NCI-H446 treated with DMSO at 0.1 percent for 48 hours (cell line): ENCODE measurements at regions not wholly inside any gene's neighbourhood (a gene's known extent, or its start where the extent isn't known, plus 50 kb on each side); places are given as distances from the start of the nearest gene placed in this dataset.

Experiments used
- DNase-seq: peaks from one replicate; lab custom pipeline; 2025; lab: John Stamatoyannopoulos, UW

DNA sequence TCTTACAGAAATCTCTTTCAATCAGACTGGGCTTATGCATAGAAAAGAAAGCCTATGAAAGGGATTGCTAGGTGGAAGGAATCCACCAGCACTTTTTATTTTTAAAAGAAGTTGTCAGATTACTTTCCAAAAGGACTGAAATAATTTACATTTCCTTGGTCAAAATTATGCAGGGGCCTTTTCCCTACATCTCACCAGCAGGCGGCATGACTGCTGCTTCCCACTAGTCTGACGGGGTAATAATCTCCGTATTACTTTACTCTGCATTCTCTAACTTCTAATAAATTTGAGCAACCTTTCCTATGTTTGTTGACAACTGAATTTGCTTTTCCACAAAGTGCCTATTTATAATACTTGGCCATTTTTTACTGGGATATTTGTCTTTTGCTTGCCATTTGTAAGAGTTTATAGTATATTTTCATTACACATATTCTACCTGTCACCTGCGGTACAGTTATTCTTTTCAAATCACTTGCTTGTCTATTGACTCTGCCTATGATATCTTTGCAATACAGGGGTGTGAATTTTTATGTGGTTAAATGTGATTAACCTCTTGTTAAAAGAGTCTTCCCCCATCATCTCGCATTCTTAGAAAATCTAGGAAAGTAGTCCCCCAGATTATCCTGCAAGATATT, 51.9 kb upstream of the USP47 start:
- no peak for DNase-seq

DNA sequence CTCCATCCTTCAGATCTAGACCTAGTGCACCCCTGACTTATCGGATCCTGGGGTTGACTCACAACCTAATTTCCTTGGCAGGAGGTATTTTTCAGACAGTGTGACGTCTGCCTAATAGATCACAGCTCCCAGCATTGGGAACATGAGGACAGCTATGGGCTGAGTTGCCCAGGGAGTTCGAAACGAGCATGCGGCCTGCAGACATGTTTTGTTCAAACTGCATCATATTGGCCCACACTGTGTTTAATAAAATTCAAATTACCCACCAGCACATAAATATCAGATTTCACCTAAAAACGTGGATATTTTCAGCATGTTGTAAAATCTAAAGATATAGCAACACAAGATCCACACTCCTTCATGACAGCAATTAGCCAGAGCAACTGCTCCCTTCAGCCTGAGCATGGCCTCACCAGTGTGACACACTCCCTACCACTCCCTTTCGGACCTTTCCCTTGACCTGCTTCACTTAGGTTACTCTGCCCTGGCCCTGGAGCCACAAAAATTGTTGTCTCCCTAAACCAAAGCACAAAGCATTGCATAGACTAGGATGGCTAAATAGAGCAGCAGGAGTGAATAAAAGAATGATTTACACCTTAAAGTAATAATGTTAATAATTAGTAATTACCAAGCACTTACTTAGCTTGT, 53.6 kb upstream of the USP47 start:
- no peak for DNase-seq

DNA sequence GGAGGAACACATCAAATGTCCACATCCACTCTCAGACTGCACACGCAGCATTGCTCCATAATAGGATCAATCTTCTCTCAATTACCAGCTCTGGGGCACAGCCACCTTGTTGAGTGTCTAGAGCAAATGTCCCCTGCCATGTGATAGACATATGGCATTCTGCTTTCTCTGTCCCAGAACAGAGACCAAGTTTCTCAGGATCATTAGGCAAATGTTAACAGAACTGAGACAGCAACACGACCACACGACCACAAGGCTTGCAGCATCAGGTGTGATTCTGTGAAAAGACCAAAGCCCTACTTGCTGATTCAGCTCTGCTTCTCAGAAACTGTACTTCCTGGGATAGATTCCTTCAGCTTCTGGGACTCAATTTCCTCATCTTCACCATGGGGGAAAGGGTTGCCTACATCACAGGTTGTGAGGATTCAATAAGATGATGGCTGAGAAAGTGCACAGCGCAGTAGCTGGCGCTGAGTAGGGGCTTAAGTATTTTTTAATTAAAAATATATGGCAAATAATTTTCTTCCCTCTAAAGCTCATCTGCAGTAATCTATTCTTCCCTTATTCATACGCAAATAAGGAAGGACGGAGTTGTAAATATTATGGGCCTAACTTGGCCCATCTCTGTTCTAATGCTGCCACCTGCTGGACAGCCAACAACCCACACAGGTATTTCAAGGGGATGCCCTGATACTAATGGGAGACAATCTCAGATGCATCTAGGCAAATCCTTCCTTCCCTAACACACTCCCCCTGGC, 54.3 kb upstream of the USP47 start:
- peak; percentile 48 for DNase-seq

DNA sequence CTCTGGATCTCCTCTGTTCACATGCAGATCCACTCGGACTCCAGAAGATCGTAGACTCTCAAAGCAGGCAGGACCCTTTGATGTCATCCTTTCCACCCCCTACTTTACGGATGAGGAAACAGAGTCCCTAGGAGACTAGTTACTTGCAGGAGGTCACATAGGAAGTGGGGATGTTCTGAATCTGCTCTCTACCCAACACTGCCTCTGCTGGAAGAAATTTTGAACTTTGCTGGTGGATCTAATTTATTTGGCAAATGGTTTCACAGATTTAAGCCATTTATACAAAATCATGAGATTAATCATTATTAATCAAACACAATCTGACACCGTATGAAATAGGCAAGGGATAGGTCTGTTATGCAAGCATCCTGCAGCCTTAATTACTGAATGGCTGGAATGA, 55.0 kb upstream of the USP47 start:
- DNase-seq: no peak

DNA sequence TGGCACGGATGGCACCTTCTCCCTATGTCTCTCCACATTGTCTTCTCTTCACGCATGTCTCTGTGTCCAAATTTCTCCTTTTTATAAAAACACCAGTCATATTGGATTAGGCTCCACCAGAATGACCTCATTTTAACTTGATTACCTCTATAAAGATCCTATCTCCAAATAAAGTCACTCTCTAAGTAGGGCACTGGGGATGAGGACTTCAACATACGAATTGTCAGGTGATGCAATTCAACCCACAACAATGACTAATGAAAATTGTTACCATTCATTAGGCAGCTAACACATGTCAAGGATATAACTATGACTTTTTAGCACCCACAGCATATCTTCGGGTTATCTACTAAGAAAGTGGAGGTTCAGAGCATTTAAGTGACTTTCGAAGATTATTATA, 55.5 kb upstream of the USP47 start:
- no peak for DNase-seq

DNA sequence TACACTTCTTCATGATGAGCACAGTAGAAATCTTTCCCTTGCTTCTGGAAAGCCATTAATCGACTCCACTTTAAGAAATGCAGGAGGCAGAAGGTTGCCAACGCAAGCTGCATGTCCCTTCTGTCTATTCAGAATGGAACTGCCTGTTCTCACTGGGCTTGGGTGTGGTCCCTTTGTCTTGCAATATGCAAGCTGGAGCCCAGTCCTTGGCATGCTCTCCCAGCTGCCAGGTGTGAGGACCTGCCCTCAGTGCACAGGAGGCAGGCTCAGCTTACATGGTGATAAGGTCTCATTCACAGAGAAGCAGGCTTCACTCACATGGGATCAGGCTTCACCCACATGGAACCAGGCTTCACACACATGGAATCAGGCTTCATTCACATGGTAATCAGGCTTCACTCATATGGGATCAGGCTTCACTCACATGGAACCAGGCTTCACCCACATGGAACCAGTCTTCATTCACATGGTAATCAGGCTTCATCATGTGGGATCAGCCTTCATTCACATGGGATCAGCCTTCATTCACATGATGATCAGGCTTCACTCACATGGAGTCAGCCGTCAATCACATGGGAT, 59.2 kb upstream of the USP47 start:
- DNase-seq: no peak

DNA sequence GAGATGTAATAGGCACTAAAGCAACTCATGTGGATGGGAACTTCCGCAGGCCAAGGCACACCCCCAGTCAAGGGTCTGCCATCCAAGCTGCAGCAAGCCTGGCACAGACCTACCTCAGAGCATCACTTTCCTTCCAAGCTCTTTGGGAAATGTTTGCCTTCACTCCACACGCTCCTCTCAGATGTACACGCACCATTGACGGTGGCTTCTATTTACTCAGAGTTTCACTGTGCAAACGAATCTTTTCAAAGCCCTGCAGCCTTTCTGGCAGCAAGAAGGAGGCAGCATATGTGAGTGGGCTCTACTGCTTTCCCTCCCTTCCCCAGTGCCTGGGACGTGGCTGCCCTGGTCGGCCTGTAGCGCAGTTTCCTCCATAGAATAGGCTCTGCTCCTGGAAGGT, 60.9 kb upstream of the USP47 start:
- DNase-seq: peak; percentile 63

DNA sequence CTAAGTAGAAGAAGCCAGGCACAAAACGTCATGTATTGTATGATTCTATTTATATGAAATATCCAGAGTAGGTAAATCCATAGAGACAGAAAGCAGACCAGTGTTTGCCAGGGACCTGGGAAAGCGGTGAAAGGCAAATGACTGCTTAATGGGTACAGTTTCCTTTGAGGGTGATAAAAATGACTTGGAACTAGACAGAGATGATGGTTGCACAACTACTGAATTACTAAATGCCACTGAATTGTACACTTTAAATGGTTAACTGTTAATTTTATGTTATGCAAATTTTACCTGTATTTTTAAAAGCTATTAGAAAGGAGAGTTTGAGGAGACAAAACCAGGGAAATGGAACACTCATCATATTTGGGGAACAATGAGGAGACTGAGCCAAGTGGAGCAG, 61.8 kb upstream of the USP47 start:
- no peak for DNase-seq

DNA sequence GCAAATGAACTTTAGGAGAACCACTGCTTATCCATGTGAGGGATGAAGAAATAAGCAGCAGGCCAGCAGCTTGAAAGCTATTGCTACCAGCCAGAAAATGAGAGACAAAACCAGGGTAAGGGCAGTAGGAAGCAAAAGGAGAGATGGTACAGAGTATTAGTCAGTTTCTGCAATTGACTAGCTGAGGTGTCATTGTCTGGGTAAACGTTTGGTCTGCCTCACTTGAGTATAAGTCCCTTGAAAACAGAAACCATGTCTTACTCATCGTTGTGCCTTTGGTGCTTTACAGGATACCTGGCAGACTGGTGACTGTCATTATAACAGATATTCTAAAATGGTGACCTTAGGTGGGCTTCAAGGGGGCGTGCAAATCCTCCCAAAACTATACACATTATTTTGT, 63.9 kb upstream of the USP47 start:
- no peak for DNase-seq

DNA sequence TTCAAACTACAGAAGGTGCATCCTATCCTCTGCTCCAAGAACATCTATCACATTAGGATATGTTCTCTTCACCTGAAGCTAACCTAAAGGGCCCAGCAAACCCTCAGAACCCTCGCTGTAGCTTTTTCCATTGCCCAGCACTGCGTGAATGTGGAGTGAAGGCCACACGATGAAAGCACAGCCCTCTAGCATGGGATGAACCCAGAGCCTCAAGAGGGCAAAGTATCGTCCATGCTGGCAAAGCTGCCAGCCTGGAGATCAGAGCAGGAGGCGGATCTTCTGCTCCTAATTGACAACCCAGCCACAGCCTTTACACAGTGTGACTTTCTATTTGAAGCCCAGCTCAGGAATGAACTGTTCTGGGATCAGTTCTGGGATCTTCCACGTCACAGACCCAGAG, 65.1 kb upstream of the USP47 start:
- DNase-seq: no peak

DNA sequence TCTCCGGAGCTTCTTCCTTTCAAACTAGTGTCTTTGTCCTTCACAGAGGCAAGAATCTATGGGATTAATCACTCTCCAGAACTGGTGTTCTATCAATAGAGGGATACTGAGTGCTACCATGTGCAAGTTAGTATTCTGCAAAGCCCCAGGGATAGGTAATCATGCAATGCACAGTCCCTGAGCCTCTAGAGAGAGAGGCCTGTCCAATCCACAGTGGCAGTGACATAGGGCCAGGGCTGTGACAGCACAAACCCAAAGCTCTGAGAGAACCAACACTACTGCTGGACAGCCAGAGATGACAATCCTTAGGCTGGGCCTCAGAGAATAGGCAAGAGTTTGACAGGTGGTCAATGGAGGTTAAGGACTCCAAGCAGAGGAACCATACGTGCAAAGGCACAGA, 66.8 kb upstream of the USP47 start:
- DNase-seq: no peak

DNA sequence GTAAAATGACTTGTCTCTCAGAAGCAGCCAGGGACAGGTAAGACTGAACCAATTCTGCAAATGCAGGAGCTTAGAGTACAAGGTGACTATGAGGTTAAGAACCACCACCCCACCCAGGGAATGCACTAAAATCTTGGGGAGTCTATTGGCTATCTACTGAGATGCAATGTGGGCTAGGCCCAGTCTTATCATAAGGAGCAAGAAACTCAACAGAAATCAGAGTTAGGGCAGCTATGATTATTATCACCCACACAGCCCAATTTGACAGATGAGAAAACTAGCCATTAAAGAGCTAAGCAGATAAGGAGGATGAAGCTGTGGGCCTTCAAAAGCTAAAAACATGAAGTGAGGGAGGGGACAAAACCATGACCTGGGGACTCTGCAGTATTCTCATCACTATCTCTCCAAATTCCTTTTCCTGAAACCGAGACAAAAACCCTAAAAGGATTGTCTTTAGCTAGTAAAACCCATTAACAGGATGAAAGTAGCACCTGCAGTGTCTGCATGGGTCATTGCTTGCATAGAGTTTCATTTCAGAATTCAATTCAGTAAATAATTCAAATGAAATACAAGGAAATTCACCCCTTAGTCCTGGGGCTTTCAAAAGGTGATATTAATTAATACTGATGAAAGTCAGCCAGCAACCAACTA, 68.8 kb upstream of the USP47 start:
- DNase-seq: no peak

DNA sequence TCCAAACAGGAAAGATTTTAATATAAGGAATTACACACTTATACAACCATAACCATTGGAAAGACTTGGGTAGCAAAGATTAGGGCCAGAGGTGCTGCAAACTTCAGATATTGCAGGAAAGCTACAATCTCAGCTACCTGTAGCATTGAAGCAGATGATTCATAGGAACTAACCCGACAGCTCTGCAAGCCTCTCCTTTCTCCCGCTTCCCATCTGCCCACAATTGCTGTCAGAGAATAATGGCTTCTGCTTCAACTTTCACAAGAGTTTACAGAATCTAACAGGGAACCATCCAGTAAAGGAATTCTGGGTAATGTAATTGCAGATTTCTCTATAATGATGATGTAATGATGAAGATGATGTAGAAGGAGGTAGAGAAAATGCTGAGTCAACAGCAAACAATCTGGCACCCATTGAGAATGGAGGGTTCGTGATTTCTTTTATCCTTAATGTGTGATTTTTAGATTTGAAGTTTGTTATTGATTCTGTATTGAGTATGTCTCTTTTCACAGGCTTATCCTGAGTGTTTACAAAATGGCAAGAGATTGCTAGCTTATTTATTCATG, 70.8 kb upstream of the USP47 start:
- no peak for DNase-seq

DNA sequence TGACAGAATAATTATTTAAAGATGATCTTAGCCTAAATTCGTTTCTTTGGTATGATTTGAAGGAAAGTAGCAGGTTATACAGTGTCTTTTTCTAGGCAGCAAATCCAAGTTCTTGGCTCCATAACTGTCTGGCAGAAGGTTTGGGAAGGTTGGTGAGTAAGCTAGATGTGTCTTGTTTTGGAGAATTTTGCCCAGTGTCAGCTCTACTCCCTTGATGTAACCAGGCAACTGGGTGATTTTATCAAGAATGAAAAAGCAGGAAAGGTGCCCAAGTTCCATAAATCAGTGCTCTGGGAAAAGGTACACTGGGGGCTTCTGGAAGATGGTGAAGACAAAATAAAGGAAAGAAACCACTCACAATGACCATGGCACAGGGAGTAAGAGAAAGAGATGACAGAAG, 71.5 kb upstream of the USP47 start:
- DNase-seq: no peak

DNA sequence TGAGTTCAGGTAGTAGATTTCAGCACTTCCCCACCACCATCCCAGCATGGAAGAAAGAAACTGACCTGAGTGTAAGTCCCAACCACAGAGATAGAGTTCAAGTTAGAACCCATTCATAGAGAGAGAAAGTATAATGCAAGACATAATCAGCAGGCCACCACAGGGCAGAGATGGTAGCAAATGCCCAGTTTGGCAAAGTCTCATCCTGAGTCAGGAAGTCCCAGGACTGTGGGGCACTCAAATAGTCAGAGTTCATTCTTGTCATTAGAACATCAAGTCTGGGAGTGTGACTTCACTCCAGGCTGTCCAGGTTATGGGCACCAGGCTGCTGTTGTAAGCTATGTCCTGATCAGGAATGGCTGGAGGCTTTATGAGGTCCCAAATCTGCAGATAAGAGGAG, 72.0 kb upstream of the USP47 start:
- no peak for DNase-seq

DNA sequence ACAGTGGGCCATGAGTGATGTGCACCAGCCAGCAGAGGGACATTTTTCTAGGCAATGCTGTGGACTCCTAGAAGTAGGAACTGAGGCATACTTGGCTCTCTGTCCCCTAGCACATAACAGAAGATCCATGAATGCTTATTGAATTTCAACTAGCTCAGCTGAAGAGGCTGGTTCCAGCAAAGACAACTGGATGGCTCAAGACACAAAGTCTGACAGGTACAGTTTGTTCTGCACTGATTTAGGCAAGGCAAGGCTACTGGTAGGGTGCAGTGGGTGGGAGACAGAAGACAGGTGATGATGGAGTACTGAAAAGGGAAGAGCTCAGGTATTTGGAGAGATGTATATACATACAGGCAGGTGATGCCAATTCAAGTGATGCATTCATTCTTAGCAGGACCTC, 72.4 kb upstream of the USP47 start:
- DNase-seq: no peak

DNA sequence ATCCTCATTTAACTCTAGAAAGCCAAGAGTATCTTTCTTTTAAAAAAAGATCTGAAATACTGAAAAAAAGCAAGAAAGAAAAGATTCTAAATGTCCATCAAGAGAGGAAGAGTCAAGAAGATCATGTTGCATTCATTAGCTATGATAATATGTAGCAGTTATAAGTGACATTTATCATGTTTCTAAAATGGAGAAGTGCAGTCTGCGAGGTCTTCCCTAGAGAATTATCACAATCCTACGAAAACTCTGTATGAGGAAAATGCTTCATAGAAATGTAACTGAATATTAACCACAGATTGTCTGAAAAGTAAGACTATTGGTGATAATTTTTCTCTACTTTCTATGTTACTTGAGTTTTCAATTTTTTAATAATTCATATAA, 77.4 kb upstream of the USP47 start:
- no peak for DNase-seq

DNA sequence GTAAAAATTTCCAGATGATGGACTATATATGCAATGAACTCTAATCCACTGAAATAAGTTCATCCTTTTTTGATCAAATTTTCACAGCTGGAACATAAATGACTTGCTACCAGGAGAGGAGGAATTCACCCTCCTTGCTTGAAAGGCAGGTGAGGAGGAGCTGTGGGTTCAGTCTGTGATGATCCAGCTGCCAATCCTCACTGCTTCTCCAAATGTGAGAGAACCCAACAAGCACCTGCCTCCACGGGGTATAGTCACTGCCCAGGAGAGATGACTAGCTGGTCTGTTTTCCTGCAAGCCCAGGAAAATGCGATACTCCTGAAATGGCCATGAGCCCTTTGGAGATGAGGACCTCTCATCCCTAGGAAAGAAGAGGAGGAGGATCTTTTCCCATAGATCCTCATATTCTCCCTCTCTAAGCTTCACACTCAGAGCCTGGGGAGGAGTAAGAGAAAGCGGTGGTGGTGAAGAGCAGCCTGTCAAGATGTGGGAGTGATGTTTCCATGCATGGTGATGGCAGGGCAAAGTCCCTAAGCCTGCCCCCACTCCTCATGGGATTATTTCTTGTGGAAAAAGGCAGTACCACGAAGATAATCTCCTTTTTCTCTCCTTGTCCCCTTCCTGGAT, 77.9 kb upstream of the USP47 start:
- no peak for DNase-seq

DNA sequence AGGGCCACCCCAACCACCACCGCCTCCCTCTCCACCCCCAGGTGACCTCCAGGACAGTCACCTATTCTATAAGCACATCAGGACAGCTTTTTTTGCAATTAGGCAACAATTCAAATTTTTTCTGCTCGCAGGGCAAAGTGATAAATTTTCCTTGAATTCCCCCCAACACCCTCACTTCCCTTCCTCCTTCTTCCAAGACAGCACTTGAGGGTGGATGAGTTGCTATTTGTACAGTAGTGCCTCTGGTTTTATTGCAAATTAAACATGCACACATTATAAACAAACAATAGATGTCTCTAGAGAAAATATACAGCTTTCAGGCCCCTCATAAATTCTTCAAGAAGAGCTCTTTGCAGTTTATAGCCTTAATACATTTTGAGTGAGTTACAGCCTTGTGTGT, 80.9 kb upstream of the USP47 start:
- no peak for DNase-seq

DNA sequence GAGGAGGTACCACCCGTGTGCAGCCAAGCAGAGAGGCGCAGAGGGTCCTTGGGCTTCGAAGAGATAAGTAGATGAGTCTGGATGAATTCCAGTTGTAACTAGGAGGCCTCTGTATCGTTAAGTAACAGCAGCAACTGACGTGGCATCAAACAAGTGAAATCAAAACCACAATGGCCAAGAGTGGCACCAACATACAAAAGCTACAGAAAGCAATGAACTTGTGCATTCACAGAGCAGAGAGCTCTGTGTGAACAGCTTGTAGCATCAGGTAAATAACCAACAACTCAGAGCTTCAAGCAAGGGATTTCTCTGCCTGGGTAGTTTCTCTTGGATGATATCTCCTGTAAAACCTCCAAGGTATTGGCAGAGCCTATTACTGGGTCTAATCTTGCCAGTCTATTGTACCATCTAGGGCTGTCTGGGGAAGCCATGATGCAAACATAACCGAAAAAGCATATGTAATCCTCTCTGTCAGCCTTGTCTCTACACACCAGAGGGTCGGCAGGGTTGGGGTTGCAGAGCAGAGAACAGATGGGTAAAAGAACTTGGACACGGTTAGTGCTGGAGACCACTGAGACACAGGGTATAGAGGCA, 83.1 kb upstream of the USP47 start:
- DNase-seq: no peak

DNA sequence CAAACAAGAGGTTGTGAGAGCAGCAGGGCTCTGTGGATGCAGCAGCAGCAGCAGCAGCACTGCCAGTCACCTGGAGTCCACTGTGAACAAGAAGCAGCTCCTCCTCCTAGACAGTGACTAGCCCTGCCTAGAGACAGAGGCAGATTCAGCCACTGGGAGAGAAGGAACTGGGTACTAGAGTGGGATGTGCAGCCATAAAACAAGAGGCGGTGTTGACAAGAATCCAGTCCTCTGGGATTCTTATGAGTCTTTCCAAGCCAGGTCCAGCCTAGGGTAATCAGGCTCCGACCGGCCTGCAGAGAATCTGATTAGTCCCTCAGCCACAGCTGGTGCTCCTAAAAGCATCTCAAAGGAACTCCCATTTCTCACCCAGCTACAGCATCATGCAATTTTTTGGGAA, 83.9 kb upstream of the USP47 start:
- DNase-seq: no peak

DNA sequence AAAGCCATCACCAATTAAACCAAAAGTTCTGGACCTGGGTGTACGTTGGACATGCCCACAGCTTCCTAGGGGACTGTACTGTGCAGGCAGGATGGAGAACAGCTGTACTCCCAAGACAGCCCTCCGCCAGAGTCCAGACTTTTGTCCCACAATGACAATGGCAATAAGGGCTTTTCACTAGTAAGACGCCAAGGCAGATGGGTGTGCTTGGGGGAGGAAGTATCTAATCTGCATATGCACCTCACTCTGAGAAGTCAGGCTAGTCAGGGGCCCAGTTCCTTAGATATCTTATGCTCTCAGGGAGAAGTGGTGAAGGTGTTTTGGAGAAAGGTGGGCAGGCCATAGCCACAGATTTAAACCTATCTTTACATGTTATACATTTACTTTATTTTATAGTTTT, 85.1 kb upstream of the USP47 start:
- DNase-seq: no peak
